HG03460 (cell line): ENCODE measurements at regions not wholly inside any gene's neighbourhood (a gene's known extent, or its start where the extent isn't known, plus 50 kb on each side); places are given as distances from the start of the nearest gene placed in this dataset.

Experiments
- ATAC-seq: cut with Tn5 transposase; IDR thresholded peaks from one replicate; pipeline ENCODE4 v1.9.1; 2021; ENCODE audit not compliant: unreplicated experiment

- no peak for ATAC-seq
Measured at GRCh38 chr21:24935991-24936390, 671.3 kb downstream of the MRPL39 start.

DNA sequence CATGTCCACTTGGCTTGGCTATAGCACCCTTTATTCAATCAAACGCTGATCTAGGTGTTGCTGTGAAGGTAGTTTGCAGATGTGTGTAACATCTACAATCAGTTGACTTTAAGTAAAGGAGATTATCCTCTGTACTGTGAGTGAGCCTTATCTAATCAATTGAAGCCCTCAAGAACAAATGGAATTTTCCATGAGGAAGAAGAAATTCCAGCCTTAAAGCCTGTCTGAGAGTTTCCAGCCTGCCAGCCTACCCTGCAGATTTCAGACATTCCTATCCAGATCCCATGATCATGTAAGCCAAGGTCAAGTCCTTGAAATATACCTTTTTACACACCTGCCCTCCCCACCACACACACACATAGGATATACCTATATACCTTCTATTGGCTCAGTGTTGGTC, 696.7 kb downstream of the MRPL39 start:
- no peak for ATAC-seq

GRCh38 chr21:24903994-24904635, 703.2 kb downstream of the MRPL39 start:
- peak; percentile 67 for ATAC-seq

GRCh38 chr21:24899138-24899537, 708.1 kb downstream of the MRPL39 start:
- peak; percentile 55 for ATAC-seq

GRCh38 chr21:24897883-24898282, 709.4 kb downstream of the MRPL39 start:
- ATAC-seq: peak; percentile 52

- no peak for ATAC-seq
Measured at GRCh38 chr21:24896735-24897124, 710.6 kb downstream of the MRPL39 start.

- peak; percentile 65 for ATAC-seq
Measured at GRCh38 chr21:24895885-24896734, 711.2 kb downstream of the MRPL39 start.

DNA sequence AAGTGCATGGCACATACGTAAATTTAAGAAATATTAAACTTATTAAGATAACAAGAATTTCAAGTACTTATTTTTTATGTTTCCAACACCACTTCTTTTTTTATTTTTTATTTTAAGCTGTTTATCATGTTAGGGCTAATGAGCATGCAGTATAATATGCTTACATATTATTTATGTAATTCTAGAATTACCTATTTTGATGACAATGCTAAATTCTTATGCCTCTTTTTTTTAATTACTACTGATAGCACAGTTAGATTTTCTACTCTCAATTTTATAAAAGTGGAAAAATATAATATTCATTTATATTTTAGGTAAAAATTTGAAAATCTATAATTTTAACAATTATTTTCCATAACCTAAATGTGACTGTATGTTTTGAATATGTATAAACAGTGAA, 713.0 kb downstream of the MRPL39 start:
- ATAC-seq: no peak

DNA sequence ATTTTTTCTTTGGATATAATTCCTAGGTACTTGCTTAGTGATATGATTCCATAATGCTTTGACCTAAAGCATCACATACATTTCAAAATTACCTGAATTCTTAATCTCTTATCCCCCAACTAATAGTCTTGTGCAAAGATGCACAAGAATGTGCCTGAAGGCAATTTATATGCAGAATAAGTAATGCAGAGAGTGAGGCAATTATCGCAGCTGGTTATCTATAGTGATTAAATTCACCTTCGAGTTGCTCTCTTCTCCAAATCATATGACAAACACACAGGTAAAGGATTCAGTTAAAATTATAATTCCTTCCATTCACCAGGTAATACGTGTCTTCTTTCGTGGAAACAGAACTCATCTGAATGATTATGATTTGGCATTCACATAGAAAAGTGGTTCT, 717.3 kb downstream of the MRPL39 start:
- ATAC-seq: no peak

- ATAC-seq: no peak
Measured at GRCh38 chr21:24881506-24881905, 725.8 kb downstream of the MRPL39 start.

GRCh38 chr21:24870633-24871032, 736.6 kb downstream of the MRPL39 start:
- no peak for ATAC-seq

DNA sequence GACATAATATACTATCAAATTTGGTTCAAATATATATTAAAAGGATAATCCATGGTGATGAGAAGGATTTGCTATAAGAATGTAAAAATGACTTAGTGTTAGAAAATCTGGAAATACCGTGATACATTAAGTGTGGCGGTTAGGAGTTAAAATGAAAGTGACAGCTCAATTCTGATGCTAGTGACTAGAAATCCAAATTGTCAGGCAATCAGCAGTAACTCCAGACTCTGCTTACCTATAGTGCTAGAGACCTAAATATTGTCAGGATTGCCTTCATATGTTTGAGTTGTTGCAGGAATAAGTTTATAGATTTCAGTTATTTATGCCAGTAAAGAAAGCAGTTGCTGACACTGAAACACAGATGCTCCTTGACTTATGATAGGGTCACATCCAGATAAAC, 737.4 kb downstream of the MRPL39 start:
- no peak for ATAC-seq

DNA sequence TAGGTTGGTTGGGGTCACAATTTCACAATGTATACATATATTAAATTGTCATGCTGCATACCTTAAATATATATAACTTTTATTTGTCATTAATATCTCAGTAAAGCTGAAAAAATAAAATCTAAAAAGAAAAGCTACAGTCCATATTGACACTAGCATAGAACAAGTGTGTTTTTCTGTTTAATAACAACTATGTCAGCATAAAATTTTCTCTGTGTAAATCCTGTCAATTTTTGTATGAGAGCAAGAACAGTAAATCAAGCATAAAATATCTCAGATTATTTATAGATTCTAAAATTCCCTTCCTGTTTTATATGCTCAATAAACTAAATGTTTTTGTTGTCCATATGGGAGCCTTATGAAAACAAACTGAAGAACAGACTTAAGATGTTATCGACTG, 739.2 kb downstream of the MRPL39 start:
- ATAC-seq: no peak

GRCh38 chr21:24861471-24861870, 745.8 kb downstream of the MRPL39 start:
- no peak for ATAC-seq

DNA sequence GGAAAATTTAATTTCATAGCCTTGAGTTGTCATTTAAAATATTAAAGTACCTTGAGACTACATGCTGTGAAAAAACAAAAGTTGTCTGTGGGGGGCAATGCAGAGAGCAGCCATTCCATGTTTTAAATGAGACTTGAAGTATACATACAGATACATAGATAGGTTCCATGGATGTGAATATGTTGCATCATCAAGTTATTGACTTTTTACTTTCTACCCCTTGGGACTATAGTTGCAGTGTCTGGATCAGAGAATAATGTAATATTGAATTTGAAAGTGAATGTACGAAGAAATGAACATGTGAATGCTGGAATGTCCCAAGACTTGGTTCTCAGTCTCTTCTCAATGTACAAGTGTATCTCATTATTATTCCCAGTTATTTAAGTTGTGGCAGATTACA, 751.0 kb downstream of the MRPL39 start:
- no peak for ATAC-seq

DNA sequence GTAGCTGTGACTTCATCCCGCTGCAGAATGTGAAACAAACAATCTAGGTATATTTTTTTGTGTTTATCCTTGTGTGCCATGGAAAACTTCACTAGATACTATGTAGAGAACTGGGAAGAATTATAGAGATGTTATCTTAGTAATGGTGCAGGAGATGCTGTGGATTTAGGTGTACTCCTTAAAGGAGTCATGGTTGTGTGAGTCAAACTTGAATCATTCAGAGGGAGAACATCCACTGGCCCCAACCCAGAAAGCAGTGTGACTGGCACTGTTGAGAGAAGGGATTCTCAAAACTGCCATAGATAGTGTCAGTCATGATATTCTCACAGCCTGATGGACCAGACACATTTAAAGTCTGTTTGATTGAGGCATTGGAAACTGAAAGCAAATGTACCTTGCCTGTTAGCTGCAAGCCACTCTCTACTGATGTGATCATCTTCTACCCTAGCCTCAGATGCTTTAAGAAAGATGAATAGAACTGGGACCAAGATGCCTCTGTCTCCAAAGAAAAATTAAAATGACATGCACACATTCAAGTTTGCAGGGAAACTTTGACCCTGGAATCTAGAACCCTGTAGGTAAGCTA, 754.6 kb downstream of the MRPL39 start:
- no peak for ATAC-seq

DNA sequence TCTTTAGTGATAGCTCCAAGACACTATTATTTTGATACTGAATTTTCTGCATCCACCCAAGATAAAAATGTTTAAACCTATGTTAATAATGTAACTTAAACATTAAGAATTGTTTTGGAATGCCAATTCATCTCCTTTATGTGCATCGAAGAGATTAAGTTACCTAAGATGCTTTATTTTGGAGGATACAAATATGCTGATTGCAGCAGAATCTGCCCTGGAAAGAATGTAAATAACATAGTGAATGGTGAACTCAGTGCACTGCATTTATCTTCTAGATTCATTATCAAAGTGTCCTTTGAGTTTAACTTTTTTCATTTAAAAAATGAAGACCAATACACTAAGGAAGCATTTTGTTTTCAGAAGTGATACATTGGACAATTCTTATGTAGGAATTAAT, 757.2 kb downstream of the MRPL39 start:
- ATAC-seq: no peak

- no peak for ATAC-seq
Measured at GRCh38 chr21:24844671-24845070, 762.6 kb downstream of the MRPL39 start.

GRCh38 chr21:24840287-24840686, 767.0 kb downstream of the MRPL39 start:
- no peak for ATAC-seq

GRCh38 chr21:24832961-24833360, 774.3 kb downstream of the MRPL39 start:
- ATAC-seq: no peak

- no peak for ATAC-seq
Measured at GRCh38 chr21:24829397-24829796, 777.9 kb downstream of the MRPL39 start.

- no peak for ATAC-seq
Measured at GRCh38 chr21:24826822-24827221, 780.5 kb downstream of the MRPL39 start.
